Suprapubic skin (tissue), 3 donors: ENCODE measurements at regions not wholly inside any gene's neighbourhood (a gene's known extent, or its start where the extent isn't known, plus 50 kb on each side); places are given as distances from the start of the nearest gene placed in this dataset.

Experiments
- POLR2A ChIP-seq, 2 donors: fragments of 450-650 bp; IDR thresholded peaks; one replicate each; pipeline ENCODE4 v1.6.1; 2017; ENCODE audit warnings: antibody characterized with exemption in 2 of 2, mild to moderate bottlenecking in 2 of 2, moderate library complexity in 2 of 2
- TF ChIP-seq, protein P1 (sequence below), 2 donors: fragments of 200-600 bp in 1 of 2; fragments of 450-650 bp in 1 of 2; sonication (generic) in 1 of 2; IDR thresholded peaks; one replicate each; pipeline ENCODE4 v1.5.1; 2016 to 2019; ENCODE audit warnings: antibody characterized with exemption in 2 of 2, mild to moderate bottlenecking in 1 of 2, moderate library complexity in 1 of 2

DNA sequence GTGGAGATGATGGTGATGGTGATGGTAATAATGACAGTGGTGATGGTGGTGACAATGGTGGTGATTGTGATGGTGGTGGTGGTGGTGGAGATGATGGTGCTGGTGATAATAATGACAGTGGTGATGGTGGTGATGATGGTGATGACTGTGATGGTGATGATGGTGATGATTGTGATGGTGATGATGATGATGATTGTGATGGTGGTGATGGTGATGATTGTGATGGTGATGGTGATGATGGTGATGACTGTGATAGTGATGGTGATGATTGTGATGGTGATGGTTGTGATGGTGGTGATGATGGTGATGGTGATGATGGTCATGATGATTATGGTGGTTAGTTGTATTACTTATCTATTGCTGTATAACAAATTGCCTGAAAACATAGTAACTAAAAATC, 108.9 kb upstream of the NKX1-1 start:
- TF ChIP-seq, protein P1, sequence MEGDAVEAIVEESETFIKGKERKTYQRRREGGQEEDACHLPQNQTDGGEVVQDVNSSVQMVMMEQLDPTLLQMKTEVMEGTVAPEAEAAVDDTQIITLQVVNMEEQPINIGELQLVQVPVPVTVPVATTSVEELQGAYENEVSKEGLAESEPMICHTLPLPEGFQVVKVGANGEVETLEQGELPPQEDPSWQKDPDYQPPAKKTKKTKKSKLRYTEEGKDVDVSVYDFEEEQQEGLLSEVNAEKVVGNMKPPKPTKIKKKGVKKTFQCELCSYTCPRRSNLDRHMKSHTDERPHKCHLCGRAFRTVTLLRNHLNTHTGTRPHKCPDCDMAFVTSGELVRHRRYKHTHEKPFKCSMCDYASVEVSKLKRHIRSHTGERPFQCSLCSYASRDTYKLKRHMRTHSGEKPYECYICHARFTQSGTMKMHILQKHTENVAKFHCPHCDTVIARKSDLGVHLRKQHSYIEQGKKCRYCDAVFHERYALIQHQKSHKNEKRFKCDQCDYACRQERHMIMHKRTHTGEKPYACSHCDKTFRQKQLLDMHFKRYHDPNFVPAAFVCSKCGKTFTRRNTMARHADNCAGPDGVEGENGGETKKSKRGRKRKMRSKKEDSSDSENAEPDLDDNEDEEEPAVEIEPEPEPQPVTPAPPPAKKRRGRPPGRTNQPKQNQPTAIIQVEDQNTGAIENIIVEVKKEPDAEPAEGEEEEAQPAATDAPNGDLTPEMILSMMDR (IDR thresholded peaks at IDR 0.05) = no peak
- no peak for TF ChIP-seq POLR2A (IDR thresholded peaks at IDR 0.05)
